ENCODE measurements at regions not wholly inside any gene's neighbourhood (a gene's known extent, or its start where the extent isn't known, plus 50 kb on each side); places are given as distances from the start of the nearest gene placed in this dataset.

GRCh38 chr20:6689339-6689973 is 78.0 kb upstream of the BMP2 start:
- no peaks in the 10 kb centered on the region for H3K9me3 ChIP-seq (ENCODE audit: control insufficient read depth in 2 of 3, insufficient read depth in 1 of 3, low read length in 3 of 3)
- no peak overlapping the region for H3K9ac ChIP-seq (ENCODE audit: low read length in 3 of 3)
- FAIRE-seq (no peak), DNase-seq (no peak)
- no peaks in the 10 kb centered on the region for H3K4me1 ChIP-seq (ENCODE audit: control insufficient read depth in 2 of 3, insufficient read depth in 2 of 3, low read depth in 1 of 3, low read length in 3 of 3)
- intact Hi-C loops (cut with DNase I): no loop called here
- H3K4me3 ChIP-seq (ENCODE audit: low read length in 3 of 3): no peak overlapping the region
- TF ChIP-seq CTCF (IDR thresholded peaks at IDR 0.05; ENCODE audit: borderline replicate concordance, extremely low read depth, insufficient read depth): no peak
- H3K27me3 ChIP-seq (ENCODE audit: control insufficient read depth, insufficient read depth, low read length): no peaks in the 10 kb centered on the region
- no peaks in the 10 kb centered on the region for H3K36me3 ChIP-seq (ENCODE audit: control insufficient read depth in 2 of 3, insufficient read depth in 3 of 3, low read length in 3 of 3)
- no peak overlapping the region for H3K27ac ChIP-seq (ENCODE audit: low read depth in 2 of 2, low read length in 2 of 2)

DNA sequence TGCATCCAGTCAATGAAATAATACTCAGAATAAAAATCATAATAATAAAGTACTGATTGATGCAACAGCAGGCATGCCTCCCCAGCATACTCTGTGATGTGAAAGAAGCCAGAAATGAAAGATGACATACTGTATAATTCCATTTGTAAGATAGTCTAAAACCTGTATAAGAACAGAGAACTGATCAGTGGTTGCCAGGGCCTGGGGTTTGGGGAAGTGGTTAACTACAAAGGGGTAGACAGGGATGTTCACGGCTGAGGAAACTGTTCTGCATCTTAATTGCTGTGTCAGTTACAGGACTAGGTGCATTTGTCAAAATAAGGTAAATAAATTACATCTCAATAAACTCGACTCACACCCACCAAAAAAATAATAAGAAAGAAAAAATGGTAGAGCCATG is 81.3 kb upstream of the BMP2 start:
- no peak for FAIRE-seq

GRCh38 chr20:6685626-6686025 is 81.9 kb upstream of the BMP2 start:
- Histone ChIP-seq H3K27me3 (ENCODE audit: control insufficient read depth, insufficient read depth, low read length) (no peaks in the 10 kb centered on the region), H3K27ac (ENCODE audit: low read depth in 2 of 2, low read length in 2 of 2) (no peak overlapping the region), H3K9ac (ENCODE audit: low read length in 3 of 3) (no peak overlapping the region), H3K9me3 (ENCODE audit: control insufficient read depth in 2 of 3, insufficient read depth in 1 of 3, low read length in 3 of 3) (no peaks in the 10 kb centered on the region), H3K4me1 (ENCODE audit: control insufficient read depth in 2 of 3, insufficient read depth in 2 of 3, low read depth in 1 of 3, low read length in 3 of 3) (no peaks in the 10 kb centered on the region), H3K36me3 (ENCODE audit: control insufficient read depth in 2 of 3, insufficient read depth in 3 of 3, low read length in 3 of 3) (no peaks in the 10 kb centered on the region), H3K4me3 (ENCODE audit: low read length in 3 of 3) (no peak overlapping the region)
- intact Hi-C loops (cut with DNase I): no loop called here
- no peak for TF ChIP-seq CTCF (IDR thresholded peaks at IDR 0.05; ENCODE audit: borderline replicate concordance, extremely low read depth, insufficient read depth)
- DNase-seq (no peak), FAIRE-seq (no peak)

More for the DNA sequence above, 81.3 kb upstream of the BMP2 start:
- intact Hi-C loops (cut with DNase I): no loop called here
- no peak for DNase-seq
- Histone ChIP-seq H3K36me3 (ENCODE audit: control insufficient read depth in 2 of 3, insufficient read depth in 3 of 3, low read length in 3 of 3) (no peaks in the 10 kb centered on the region), H3K4me3 (ENCODE audit: low read length in 3 of 3) (no peak overlapping the region), H3K27me3 (ENCODE audit: control insufficient read depth, insufficient read depth, low read length) (no peaks in the 10 kb centered on the region), H3K9me3 (ENCODE audit: control insufficient read depth in 2 of 3, insufficient read depth in 1 of 3, low read length in 3 of 3) (no peaks in the 10 kb centered on the region), H3K9ac (ENCODE audit: low read length in 3 of 3) (no peak overlapping the region), H3K4me1 (ENCODE audit: control insufficient read depth in 2 of 3, insufficient read depth in 2 of 3, low read depth in 1 of 3, low read length in 3 of 3) (no peaks in the 10 kb centered on the region), H3K27ac (ENCODE audit: low read depth in 2 of 2, low read length in 2 of 2) (no peak overlapping the region)
- TF ChIP-seq CTCF (IDR thresholded peaks at IDR 0.05; ENCODE audit: borderline replicate concordance, extremely low read depth, insufficient read depth): no peak

DNA sequence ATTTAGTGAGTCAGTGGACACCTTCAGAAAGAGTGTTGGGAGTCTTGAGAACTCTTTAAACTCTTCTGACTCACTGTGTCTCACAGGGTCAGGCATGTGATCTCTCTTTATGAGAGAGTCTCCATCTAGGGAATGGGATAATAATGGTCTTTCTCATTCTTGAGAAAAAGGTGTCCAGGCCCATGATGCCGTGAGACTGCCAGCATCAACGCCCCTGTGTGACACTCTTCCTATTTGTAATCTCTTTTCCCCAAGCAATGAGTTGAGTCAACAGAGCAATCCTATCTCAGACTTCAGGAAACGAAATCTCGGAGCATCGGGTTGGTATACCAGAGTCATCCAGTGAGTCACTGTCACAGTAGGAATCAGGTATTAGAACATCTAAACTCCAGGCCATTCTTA is 82.3 kb upstream of the BMP2 start:
- Histone ChIP-seq H3K9ac (ENCODE audit: low read length in 3 of 3) (no peak overlapping the region), H3K4me3 (ENCODE audit: low read length in 3 of 3) (no peak overlapping the region), H3K9me3 (ENCODE audit: control insufficient read depth in 2 of 3, insufficient read depth in 1 of 3, low read length in 3 of 3) (no peaks in the 10 kb centered on the region), H3K36me3 (ENCODE audit: control insufficient read depth in 2 of 3, insufficient read depth in 3 of 3, low read length in 3 of 3) (no peaks in the 10 kb centered on the region), H3K27me3 (ENCODE audit: control insufficient read depth, insufficient read depth, low read length) (no peaks in the 10 kb centered on the region), H3K4me1 (ENCODE audit: control insufficient read depth in 2 of 3, insufficient read depth in 2 of 3, low read depth in 1 of 3, low read length in 3 of 3) (no peaks in the 10 kb centered on the region), H3K27ac (ENCODE audit: low read depth in 2 of 2, low read length in 2 of 2) (no peak overlapping the region)
- intact Hi-C loops (cut with DNase I): no loop called here
- FAIRE-seq: no peak
- no peak for TF ChIP-seq CTCF (IDR thresholded peaks at IDR 0.05; ENCODE audit: borderline replicate concordance, extremely low read depth, insufficient read depth)
- DNase-seq: no peak
